Heart left ventricle (tissue), 16 donors: ENCODE measurements at regions not wholly inside any gene's neighbourhood (a gene's known extent, or its start where the extent isn't known, plus 50 kb on each side); places are given as distances from the start of the nearest gene placed in this dataset.
"Not testable (repeated sequence)": the region's sequence is repeated elsewhere in the genome, so short reads cannot be mapped to it uniquely, and the experiment has no call there.

ENCODE experiments used
- ATAC-seq, 4 donors: fragments of 200-7000 bp; cut with Tn5 transposase; one replicate each; pipeline ENCODE4 v1.9.1; 2020 to 2022; ENCODE audit warnings: moderate library complexity in 4 of 4, mild to moderate bottlenecking in 3 of 4, moderate number of reproducible peaks in 1 of 4
- DNase-seq, 5 donors: peaks; one replicate each; pipeline ENCODE4 v3.0.0-alpha.2; 2020
- H3K27ac ChIP-seq, 12 donors: fragments of 200-600 bp; sonication (generic) in 4 of 12; one replicate each; pipeline versions ENCODE4 v1.5.0 to v1.8.0; 2016 to 2022; ENCODE audit warnings: mild to moderate bottlenecking in 2 of 12
- H3K27me3 ChIP-seq, 9 donors: fragments of 200-600 bp; sonication (generic) in 2 of 9; one replicate each; pipeline versions ENCODE4 v1.5.1 to v1.8.0; 2016 to 2022; ENCODE audit warnings: mild to moderate bottlenecking in 3 of 9
- H3K36me3 ChIP-seq, 9 donors: fragments of 200-600 bp; sonication (generic) in 2 of 9; one replicate each; pipeline versions ENCODE4 v1.5.0 to v1.8.0; 2018 to 2022; ENCODE audit warnings: mild to moderate bottlenecking in 2 of 9
- H3K4me1 ChIP-seq, 12 donors: fragments of 200-600 bp; sonication (generic) in 4 of 12; one replicate each; pipeline versions ENCODE4 v1.5.0 to v1.8.0; 2016 to 2022; ENCODE audit warnings: mild to moderate bottlenecking in 3 of 12
- H3K4me3 ChIP-seq, 12 donors: fragments of 200-600 bp; sonication (generic) in 4 of 12; one replicate each; pipeline versions ENCODE4 v1.5.0 to v1.8.0; 2017 to 2022; ENCODE audit warnings: mild to moderate bottlenecking in 9 of 12, moderate library complexity in 4 of 12
- H3K9me3 ChIP-seq, 12 donors: fragments of 200-600 bp; sonication (generic) in 4 of 12; one replicate each; pipeline versions ENCODE4 v1.5.0 to v1.8.0; 2016 to 2022; ENCODE audit warnings: mild to moderate bottlenecking in 1 of 12
- CTCF ChIP-seq, 12 donors: fragments of 200-600 bp; sonication (generic) in 4 of 12; IDR thresholded peaks; one replicate each; pipeline versions ENCODE4 v1.5.0 to v1.8.0; 2018 to 2022; ENCODE audit warnings: antibody characterized with exemption in 12 of 12, mild to moderate bottlenecking in 5 of 12
- POLR2A ChIP-seq, 2 donors: fragments of 450-650 bp; IDR thresholded peaks; one replicate each; pipeline ENCODE4 v1.6.1; 2017; ENCODE audit warnings: antibody characterized with exemption in 2 of 2, mild to moderate bottlenecking in 2 of 2, moderate library complexity in 2 of 2
- WGBS, 4 donors: extraction: QIAGEN DNeasy Blood & Tissue Kit in 2 of 4; methylation state at CpG; one replicate each; pipeline versions ENCODE4 v1.1.5 to v1.1.7; 2013 to 2018; 5-methylcytosine and 5-hydroxymethylcytosine counted together
- intact Hi-C, 10 donors: fragments of 100-400 bp; cut with DNase I; formaldehyde crosslinking; loops; one replicate each; pipeline versions ENCODE4 v1.11.1 to v1.14.2; 2022
- donor health status: ischemic (EF 13 %, LVEDD 7.1; RV severe dilation, severe dysfunction).
- donor health status: healthy with polysubstance abuse.
- donor health status: DM: no; HTN: yes; CAD: no.
- donor health status: DM: no; HTN: no; CAD: no.
- donor health status: ischemic (EF 25% LVEDD 6.9; RV normal size, moderate dysfunction).
- donor health status: ischemic (EF 25% LVEDD 5.7; RV mildly dilated, moderate dysfunction).
- donor health status: healthy.
- donor health status: DM: yes; HTN: yes; CAD: no.
- donor health status: ischemic (EF 35%, LVEDD 5.7; RV mildly dilated, moderate dysfunction).
- donor health status: nonischemic (EF 11% LVEDD 7.7; RV severe dilation, severe dysfunction).
- donor health status: DM: yes; HTN: yes; CAD: no.
- donor health status: PGD.
- donor health status: ischemic (EF 29% LVEDD 5.4; RV normal size, mild dysfunction).
- donor health status: nonischemic (EF 23%, LVEDD 6.1; RV moderate dilation, normal function).

GRCh38 chr9:97176206-97176605 is 131.3 kb upstream of the CCDC180 start:
- peaks cover 0 to 3% (median 0%) of the 10 kb centered on the region in 9 donors for H3K27me3 ChIP-seq
- H3K9me3 ChIP-seq, result no peaks in the 10 kb centered on the region
- no peak overlapping the region for H3K4me3 ChIP-seq
- intact Hi-C loops, result no loop called here
- WGBS, 4 donors, result 16 to 29% (median 26%) methylated on average over 5 of the region's 5 CpGs
- ATAC-seq, result peak in 2 of 4 donors; percentile 37 to 39
- H3K36me3 ChIP-seq, result no peaks in the 10 kb centered on the region
- H3K27ac ChIP-seq, result no peak overlapping the region
- no peak for DNase-seq
- peaks cover 0 to 7% (median 0%) of the 10 kb centered on the region in 12 donors for H3K4me1 ChIP-seq
- no peak for TF ChIP-seq POLR2A (IDR thresholded peaks at IDR 0.05)
- TF ChIP-seq CTCF (IDR thresholded peaks at IDR 0.05), result no peak

GRCh38 chr9:97168174-97168573 is 129.2 kb upstream of the CTSV start:
- H3K36me3 ChIP-seq, H3K4me3 ChIP-seq, H3K27me3 ChIP-seq, H3K9me3 ChIP-seq, intact Hi-C loops, H3K4me1 ChIP-seq, H3K27ac ChIP-seq, DNase-seq, ATAC-seq: not testable (repeated sequence)

GRCh38 chr9:97166496-97167138 is 127.7 kb upstream of the CTSV start:
- H3K27me3 ChIP-seq, H3K36me3 ChIP-seq, H3K27ac ChIP-seq, intact Hi-C loops, H3K4me1 ChIP-seq, ATAC-seq, DNase-seq, H3K4me3 ChIP-seq, H3K9me3 ChIP-seq: not testable (repeated sequence)

- TF ChIP-seq POLR2A (IDR thresholded peaks at IDR 0.05) (no peak), CTCF (IDR thresholded peaks at IDR 0.05) (no peak)
These were observed 121.3 kb upstream of the CTSV start for GRCh38 chr9:97160255-97160654.

GRCh38 chr9:97158722-97159121 is 119.8 kb upstream of the CTSV start:
- intact Hi-C loops, H3K27me3 ChIP-seq, H3K36me3 ChIP-seq, ATAC-seq, DNase-seq, H3K27ac ChIP-seq, H3K9me3 ChIP-seq, H3K4me3 ChIP-seq, H3K4me1 ChIP-seq: not testable (repeated sequence)
- 92 to 96% (median 94%) methylated on average over 3 of the region's 3 CpGs for WGBS, 4 donors

More at GRCh38 chr9:97160255-97160654, 121.3 kb upstream of the CTSV start:
- Histone ChIP-seq H3K4me3 (no peak overlapping the region), H3K4me1 (no peaks in the 10 kb centered on the region), H3K36me3 (no peaks in the 10 kb centered on the region), H3K9me3 (no peaks in the 10 kb centered on the region), H3K27me3 (no peaks in the 10 kb centered on the region), H3K27ac (no peak overlapping the region)
- intact Hi-C loops, result no loop called here
- DNase-seq (no peak), ATAC-seq (no peak)
- 72 to 88% (median 78%) methylated on average over 1 of the region's 1 CpG for whole genome bisulfite sequencing, 4 donors

GRCh38 chr9:97155441-97155840 is 116.5 kb upstream of the CTSV start:
- H3K4me3 ChIP-seq, ATAC-seq, H3K27me3 ChIP-seq, H3K4me1 ChIP-seq, H3K27ac ChIP-seq, H3K9me3 ChIP-seq, H3K36me3 ChIP-seq, DNase-seq, intact Hi-C loops: not testable (repeated sequence)
- 93 to 97% (median 95%) methylated on average over 5 of the region's 5 CpGs for WGBS, 4 donors
